BE2C (cell line): ENCODE measurements at regions not wholly inside any gene's neighbourhood (a gene's known extent, or its start where the extent isn't known, plus 50 kb on each side); places are given as distances from the start of the nearest gene placed in this dataset.

ENCODE experiments used
- DNase-seq: peaks from one replicate; pipeline ENCODE4 v3.0.0-alpha.2; 2020
- H3K27me3 ChIP-seq: fragments of 250-450 bp; sonication (Bioruptor Pico); 2 replicates; pipeline ENCODE4 v1.5.1; 2020; ENCODE audit warnings: mild to moderate bottlenecking
- H3K36me3 ChIP-seq: fragments of 250-450 bp; sonication (Bioruptor Pico); 2 replicates; pipeline ENCODE4 v1.5.1; 2020; ENCODE audit warnings: mild to moderate bottlenecking
- H3K4me1 ChIP-seq: fragments of 250-450 bp; sonication (Bioruptor Pico); 2 replicates; pipeline ENCODE4 v1.5.1; 2020
- H3K4me3 ChIP-seq: 2 replicates; pipeline ENCODE4 v1.5.1; 2011; ENCODE audit warnings: low read depth, low read length
- H3K9me3 ChIP-seq: fragments of 250-450 bp; sonication (Bioruptor Pico); 2 replicates; pipeline ENCODE4 v1.5.1; 2020
- TF ChIP-seq, protein P1 (sequence below): IDR thresholded peaks from 2 replicates; pipeline ENCODE4 v1.5.1; 2012; ENCODE audit warnings: mild to moderate bottlenecking, low read depth, low read length

DNA sequence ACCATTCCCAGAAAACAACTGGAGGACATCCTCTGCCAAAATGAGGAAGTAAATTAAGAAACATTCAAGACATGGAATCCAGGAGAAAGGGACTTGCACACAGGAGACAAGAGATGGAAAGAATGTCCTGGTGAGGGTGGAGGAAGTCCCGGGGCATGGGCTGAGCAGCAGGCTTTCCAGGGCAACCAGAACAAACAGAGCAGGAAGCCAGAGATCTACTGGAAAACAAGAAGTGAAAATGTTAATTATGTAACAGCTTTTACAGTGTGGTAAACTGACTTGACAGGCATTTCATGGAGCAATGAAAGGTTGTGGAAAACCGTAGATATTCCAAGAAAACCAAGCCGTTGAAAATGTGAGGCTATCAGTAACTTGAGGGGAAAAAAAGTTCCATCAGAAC is 55.2 kb upstream of the ZNF746 start:
- no peaks in the 10 kb centered on the region for H3K4me1 ChIP-seq
- no peaks in the 10 kb centered on the region for H3K27me3 ChIP-seq
- DNase-seq: no peak
- peaks cover 39% of the 10 kb centered on the region for H3K36me3 ChIP-seq
- H3K9me3 ChIP-seq: no peaks in the 10 kb centered on the region
- H3K4me3 ChIP-seq: no peak overlapping the region
- TF ChIP-seq, protein P1, sequence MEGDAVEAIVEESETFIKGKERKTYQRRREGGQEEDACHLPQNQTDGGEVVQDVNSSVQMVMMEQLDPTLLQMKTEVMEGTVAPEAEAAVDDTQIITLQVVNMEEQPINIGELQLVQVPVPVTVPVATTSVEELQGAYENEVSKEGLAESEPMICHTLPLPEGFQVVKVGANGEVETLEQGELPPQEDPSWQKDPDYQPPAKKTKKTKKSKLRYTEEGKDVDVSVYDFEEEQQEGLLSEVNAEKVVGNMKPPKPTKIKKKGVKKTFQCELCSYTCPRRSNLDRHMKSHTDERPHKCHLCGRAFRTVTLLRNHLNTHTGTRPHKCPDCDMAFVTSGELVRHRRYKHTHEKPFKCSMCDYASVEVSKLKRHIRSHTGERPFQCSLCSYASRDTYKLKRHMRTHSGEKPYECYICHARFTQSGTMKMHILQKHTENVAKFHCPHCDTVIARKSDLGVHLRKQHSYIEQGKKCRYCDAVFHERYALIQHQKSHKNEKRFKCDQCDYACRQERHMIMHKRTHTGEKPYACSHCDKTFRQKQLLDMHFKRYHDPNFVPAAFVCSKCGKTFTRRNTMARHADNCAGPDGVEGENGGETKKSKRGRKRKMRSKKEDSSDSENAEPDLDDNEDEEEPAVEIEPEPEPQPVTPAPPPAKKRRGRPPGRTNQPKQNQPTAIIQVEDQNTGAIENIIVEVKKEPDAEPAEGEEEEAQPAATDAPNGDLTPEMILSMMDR: no peak
